Naive thymus-derived CD8-positive, alpha-beta T cell (primary cell): ENCODE measurements at regions not wholly inside any gene's neighbourhood (a gene's known extent, or its start where the extent isn't known, plus 50 kb on each side); places are given as distances from the start of the nearest gene placed in this dataset.
"Not testable (repeated sequence)": the region's sequence is repeated elsewhere in the genome, so short reads cannot be mapped to it uniquely, and the experiment has no call there.

Experiments
- ATAC-seq, 2 donors: fragments of 150-1000 bp; cut with Tn5 transposase in 1 of 2; sonication (Bioruptor Pico), chemical (Tn5 transposase) in 1 of 2; 1 replicate in 1 of 2; 2 replicates in 1 of 2; pipeline ENCODE4 v1.10.0; 2021; ENCODE audit warnings: mild to moderate bottlenecking in 2 of 2, moderate library complexity in 2 of 2
- POLR2A ChIA-PET: fragments of 350-600 bp; sonication (Branson Sonifier 250); formaldehyde crosslinking; loops from one replicate; lab custom pipeline; 2021; ENCODE audit warnings: antibody characterized with exemption; lab: Charles Lee
- DNase-seq, 10 donors: peaks; one replicate each; pipeline versions ENCODE4 v3.0.0 to v3.0.0-alpha.2; 2020 to 2022
- H3K27ac Mint-ChIP-seq, 10 donors: one replicate each; pipeline ENCODE4 v1.8.0; 2020 to 2022; ENCODE audit warnings: mild to moderate bottlenecking in 10 of 10, mixed read lengths in 10 of 10, moderate library complexity in 4 of 10, inconsistent platforms in 1 of 10
- H3K27me3 Mint-ChIP-seq, 5 donors: one replicate each; pipeline ENCODE4 v1.8.0; 2021 to 2022; ENCODE audit warnings: mixed read lengths in 5 of 5
- H3K36me3 Mint-ChIP-seq, 3 donors: one replicate each; pipeline ENCODE4 v1.8.0; 2020 to 2022; ENCODE audit warnings: mixed read lengths in 3 of 3, mild to moderate bottlenecking in 2 of 3, inconsistent platforms in 1 of 3
- H3K4me1 Mint-ChIP-seq, 4 donors: one replicate each; pipeline ENCODE4 v1.8.0; 2021 to 2022; ENCODE audit warnings: mixed read lengths in 4 of 4
- H3K4me3 Mint-ChIP-seq, 10 donors: one replicate each; pipeline ENCODE4 v1.8.0; 2020 to 2022; ENCODE audit warnings: mild to moderate bottlenecking in 10 of 10, mixed read lengths in 10 of 10, moderate library complexity in 6 of 10, inconsistent platforms in 1 of 10
- H3K9me3 Mint-ChIP-seq, 9 donors: one replicate each; pipeline ENCODE4 v1.8.0; 2020 to 2022; ENCODE audit warnings: mixed read lengths in 9 of 9, mild to moderate bottlenecking in 3 of 9, inconsistent platforms in 1 of 9, moderate library complexity in 1 of 9

DNA sequence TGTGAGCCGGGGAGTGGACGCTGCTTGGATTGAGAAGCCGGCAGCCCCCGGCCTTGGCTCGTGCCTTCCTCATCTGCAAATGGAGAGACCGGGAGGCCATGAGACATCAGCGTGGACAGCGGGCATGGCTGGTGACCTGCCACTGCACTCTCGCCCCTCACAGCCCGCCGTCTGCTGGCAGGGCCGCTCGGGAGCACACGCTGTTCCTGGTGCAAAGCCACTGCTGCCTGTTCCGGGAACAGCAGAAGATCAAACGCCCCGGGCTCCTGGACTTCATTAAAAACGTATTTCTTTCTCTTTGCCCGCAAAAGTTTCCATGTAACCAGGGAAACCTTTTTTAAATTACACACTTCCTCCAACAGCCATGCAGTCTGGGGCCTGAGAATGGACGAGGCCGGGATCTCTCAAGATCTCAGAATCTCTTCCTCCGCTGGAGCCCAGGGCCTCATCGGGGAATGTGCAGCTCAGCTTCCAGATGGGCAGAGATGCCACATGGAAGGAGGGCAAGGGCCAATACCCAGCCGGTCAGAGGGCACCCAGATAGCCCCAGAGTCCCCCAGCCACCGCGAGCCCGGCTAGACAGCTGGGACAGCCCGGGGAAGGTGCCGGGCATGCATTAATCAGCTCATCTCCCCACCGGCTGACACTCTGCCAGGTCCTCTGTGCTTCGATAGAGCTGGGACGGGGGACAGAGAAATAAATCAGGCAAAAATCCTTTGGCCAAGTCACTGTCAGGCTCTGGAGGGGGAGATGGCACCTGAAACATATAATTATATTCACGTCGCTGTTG is 62.8 kb upstream of the PRR5 start:
- H3K4me3 Mint-ChIP-seq: no peak overlapping the region
- H3K27me3 Mint-ChIP-seq: no peaks in the 10 kb centered on the region
- DNase-seq: no peak
- POLR2A ChIA-PET: no interaction called here
- no peak for ATAC-seq
- H3K36me3 Mint-ChIP-seq: no peaks in the 10 kb centered on the region
- peak overlapping the region in 1 of 10 donors; percentile 59 for H3K27ac Mint-ChIP-seq
- H3K9me3 Mint-ChIP-seq: no peaks in the 10 kb centered on the region
- H3K4me1 Mint-ChIP-seq: peaks cover 0 to 6% (median 4%) of the 10 kb centered on the region in 4 donors

GRCh38 chr22:44636502-44637206 is 65.3 kb upstream of the PRR5 start:
- H3K27me3 Mint-ChIP-seq, H3K4me1 Mint-ChIP-seq, H3K4me3 Mint-ChIP-seq, H3K9me3 Mint-ChIP-seq, DNase-seq, H3K36me3 Mint-ChIP-seq, POLR2A ChIA-PET, ATAC-seq: not testable (repeated sequence)
- H3K27ac Mint-ChIP-seq: peak overlapping the region in 2 of 10 donors; percentile 18 to 23

GRCh38 chr22:44635567-44635966 is 66.4 kb upstream of the PRR5 start:
- H3K4me3 Mint-ChIP-seq, POLR2A ChIA-PET, DNase-seq, H3K9me3 Mint-ChIP-seq, ATAC-seq, H3K36me3 Mint-ChIP-seq, H3K4me1 Mint-ChIP-seq, H3K27me3 Mint-ChIP-seq: not testable (repeated sequence)
- peak overlapping the region in 1 of 10 donors; percentile 22 for H3K27ac Mint-ChIP-seq

- no peak for ATAC-seq
- Mint-ChIP-seq H3K27me3 (no peaks in the 10 kb centered on the region), H3K4me3 (no peak overlapping the region), H3K36me3 (peaks cover 0 to 6% (median 5%) of the 10 kb centered on the region in 3 donors), H3K4me1 (peaks cover 0 to 6% (median 6%) of the 10 kb centered on the region in 4 donors), H3K9me3 (peaks cover 0 to 6% (median 0%) of the 10 kb centered on the region in 9 donors), H3K27ac (peak overlapping the region in 2 of 10 donors; percentile 15 to 32)
- POLR2A ChIA-PET: no interaction called here
- no peak for DNase-seq
These were observed 67.3 kb upstream of the PRR5 start for GRCh38 chr22:44634426-44635321.

DNA sequence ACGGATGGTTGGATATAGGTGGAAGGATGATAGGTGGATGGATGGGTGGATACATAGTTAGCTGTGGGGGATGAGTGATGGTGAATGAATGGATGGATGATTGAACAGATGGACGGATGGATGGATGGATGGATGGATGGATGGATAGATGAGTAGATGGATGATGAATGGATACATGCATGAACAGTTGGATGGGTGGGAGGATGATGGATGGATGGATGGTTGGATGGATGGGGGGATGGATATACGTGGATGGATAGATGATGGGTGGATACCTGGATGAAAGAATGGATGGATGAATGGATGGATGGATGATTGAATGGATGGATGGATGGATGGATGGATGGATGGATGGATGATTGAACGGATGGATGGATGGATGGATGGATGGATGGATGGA is 68.4 kb upstream of the PRR5 start:
- peaks cover 0 to 6% (median 6%) of the 10 kb centered on the region in 4 donors for H3K4me1 Mint-ChIP-seq
- POLR2A ChIA-PET: interaction anchor here (0.9 to 1.0 kb wide), 2 partner anchors 30 to 33 kb away, joined by 3 read pairs; no protein-coding TSS in a partner anchor
- ATAC-seq: no peak
- peaks cover 0 to 6% (median 0%) of the 10 kb centered on the region in 9 donors for H3K9me3 Mint-ChIP-seq
- no peak overlapping the region for H3K4me3 Mint-ChIP-seq
- no peaks in the 10 kb centered on the region for H3K27me3 Mint-ChIP-seq
- H3K36me3 Mint-ChIP-seq: peaks cover 0 to 6% (median 5%) of the 10 kb centered on the region in 3 donors
- H3K27ac Mint-ChIP-seq: no peak overlapping the region
- no peak for DNase-seq

DNA sequence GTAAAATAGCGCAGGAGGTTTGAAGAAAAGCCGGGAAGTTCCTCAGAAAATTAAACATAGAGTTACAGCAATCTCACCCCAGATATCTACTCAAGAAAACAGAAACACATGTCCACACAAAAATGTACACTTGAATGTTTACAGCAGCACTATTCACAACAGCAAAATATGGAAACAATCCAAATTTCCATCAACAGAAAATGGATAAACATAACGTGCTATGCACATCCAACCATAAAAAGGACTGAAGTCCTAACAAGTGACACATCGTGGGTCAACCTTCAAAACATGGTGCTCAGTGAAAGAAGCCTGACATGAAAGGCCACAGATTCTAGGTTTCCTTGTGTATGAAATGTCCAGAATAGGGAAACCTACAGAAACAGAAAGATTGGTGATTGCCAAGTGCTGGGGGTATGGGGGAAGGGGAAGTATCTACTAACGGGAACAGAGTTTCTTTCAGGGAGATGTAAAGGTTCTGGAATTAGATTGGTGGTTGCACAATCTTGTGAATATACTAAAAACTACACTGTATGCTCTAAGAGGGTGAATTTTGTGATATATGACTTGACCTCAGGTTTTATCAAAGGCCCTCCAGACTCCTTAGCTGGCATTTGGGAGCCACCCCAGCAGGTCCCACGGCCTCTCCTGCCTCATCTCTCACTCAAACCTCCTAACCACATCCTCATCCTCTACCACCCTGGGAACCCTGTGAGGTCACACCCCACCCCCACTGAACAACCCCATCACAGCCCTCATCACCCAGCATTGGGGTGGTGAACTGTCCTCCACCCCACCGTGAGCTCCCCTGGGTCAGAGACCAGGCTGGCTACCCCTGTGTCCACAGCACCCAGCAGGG is 69.2 kb upstream of the PRR5 start:
- peaks cover 0 to 6% (median 0%) of the 10 kb centered on the region in 9 donors for H3K9me3 Mint-ChIP-seq
- peaks cover 0 to 6% (median 5%) of the 10 kb centered on the region in 3 donors for H3K36me3 Mint-ChIP-seq
- peaks cover 0 to 6% (median 6%) of the 10 kb centered on the region in 4 donors for H3K4me1 Mint-ChIP-seq
- no peaks in the 10 kb centered on the region for H3K27me3 Mint-ChIP-seq
- ATAC-seq: peak in 1 of 2 donors; percentile 65
- H3K4me3 Mint-ChIP-seq: no peak overlapping the region
- no peak for DNase-seq
- H3K27ac Mint-ChIP-seq: no peak overlapping the region
- POLR2A ChIA-PET: interaction anchor here (0.9 to 1.0 kb wide), 2 partner anchors 31 to 33 kb away, joined by 3 read pairs; no protein-coding TSS in a partner anchor

- Mint-ChIP-seq H3K27ac (peak overlapping the region in 1 of 10 donors; percentile 56), H3K4me3 (no peak overlapping the region)
These were observed 71.2 kb upstream of the PRR5 start for GRCh38 chr22:44630826-44631225.

GRCh38 chr22:44628835-44629234 is 73.2 kb upstream of the PRR5 start:
- Mint-ChIP-seq H3K27me3 (no peaks in the 10 kb centered on the region), H3K9me3 (peaks cover 0 to 6% (median 0%) of the 10 kb centered on the region in 9 donors), H3K4me1 (peaks cover 3 to 8% (median 6%) of the 10 kb centered on the region in 4 donors), H3K27ac (no peak overlapping the region), H3K4me3 (no peak overlapping the region), H3K36me3 (peaks cover 0 to 6% (median 5%) of the 10 kb centered on the region in 3 donors)
- POLR2A ChIA-PET: no interaction called here
- ATAC-seq (no peak), DNase-seq (no peak)

More at GRCh38 chr22:44630826-44631225, 71.2 kb upstream of the PRR5 start:
- DNase-seq (no peak), ATAC-seq (no peak)
- Mint-ChIP-seq H3K9me3 (peaks cover 0 to 6% (median 0%) of the 10 kb centered on the region in 9 donors), H3K27me3 (no peaks in the 10 kb centered on the region), H3K4me1 (peaks cover 7 to 11% (median 9%) of the 10 kb centered on the region in 4 donors), H3K36me3 (peaks cover 0 to 6% (median 5%) of the 10 kb centered on the region in 3 donors)
- POLR2A ChIA-PET: no interaction called here

- H3K36me3 Mint-ChIP-seq: peaks cover 0 to 6% (median 5%) of the 10 kb centered on the region in 3 donors
- POLR2A ChIA-PET: no interaction called here
- H3K27ac Mint-ChIP-seq: peak overlapping the region in 1 of 10 donors; percentile 48
- H3K4me3 Mint-ChIP-seq: no peak overlapping the region
- peaks cover 0 to 6% (median 0%) of the 10 kb centered on the region in 9 donors for H3K9me3 Mint-ChIP-seq
- DNase-seq (no peak), ATAC-seq (no peak)
- peaks cover 0 to 2% (median 0%) of the 10 kb centered on the region in 5 donors for H3K27me3 Mint-ChIP-seq
- peaks cover 3 to 8% (median 6%) of the 10 kb centered on the region in 4 donors for H3K4me1 Mint-ChIP-seq
These were observed 73.7 kb upstream of the PRR5 start for GRCh38 chr22:44628273-44628672.

DNA sequence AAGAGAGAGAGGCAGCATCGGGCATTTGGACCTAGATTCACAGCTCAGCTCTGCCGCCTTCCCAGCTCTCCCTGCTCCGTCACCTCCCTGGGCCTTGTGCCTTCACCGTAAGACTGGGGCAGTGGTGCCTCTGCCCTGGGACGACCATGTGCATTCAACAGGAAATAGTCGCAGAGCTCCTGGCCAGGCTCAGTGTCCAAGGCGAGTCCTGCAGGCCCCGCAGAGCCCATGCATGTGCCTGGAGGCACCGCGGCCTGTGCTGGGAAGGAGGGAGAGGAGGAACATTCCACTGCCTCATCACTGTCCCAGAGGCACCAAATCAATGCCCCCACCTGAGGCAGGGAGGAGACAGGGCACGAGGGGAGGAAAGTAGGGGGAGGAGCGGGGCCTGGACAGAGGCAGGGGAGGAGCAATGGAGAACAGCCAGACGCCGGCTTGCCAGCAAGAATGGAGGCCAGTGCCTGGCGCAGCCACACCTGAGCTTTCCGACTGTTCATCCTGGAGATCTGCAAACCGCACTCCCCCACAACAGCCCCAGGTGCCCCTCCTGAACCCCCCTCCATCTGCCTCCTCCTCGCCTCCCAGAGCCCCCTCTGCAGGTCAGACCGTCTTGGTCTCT is 74.4 kb upstream of the PRR5 start:
- H3K9me3 Mint-ChIP-seq: peaks cover 0 to 6% (median 0%) of the 10 kb centered on the region in 9 donors
- peaks cover 0 to 3% (median 0%) of the 10 kb centered on the region in 5 donors for H3K27me3 Mint-ChIP-seq
- peaks cover 3 to 8% (median 6%) of the 10 kb centered on the region in 4 donors for H3K4me1 Mint-ChIP-seq
- POLR2A ChIA-PET: no interaction called here
- no peak overlapping the region for H3K4me3 Mint-ChIP-seq
- ATAC-seq (no peak), DNase-seq (no peak)
- peaks cover 0 to 6% (median 5%) of the 10 kb centered on the region in 3 donors for H3K36me3 Mint-ChIP-seq
- peak overlapping the region in 1 of 10 donors; percentile 34 for H3K27ac Mint-ChIP-seq
